ENCODE measurements at regions not wholly inside any gene's neighbourhood (a gene's known extent, or its start where the extent isn't known, plus 50 kb on each side); places are given as distances from the start of the nearest gene placed in this dataset.
A peak's percentile ranks its signal among the peaks of the same experiment; 100 is the strongest.

DNA sequence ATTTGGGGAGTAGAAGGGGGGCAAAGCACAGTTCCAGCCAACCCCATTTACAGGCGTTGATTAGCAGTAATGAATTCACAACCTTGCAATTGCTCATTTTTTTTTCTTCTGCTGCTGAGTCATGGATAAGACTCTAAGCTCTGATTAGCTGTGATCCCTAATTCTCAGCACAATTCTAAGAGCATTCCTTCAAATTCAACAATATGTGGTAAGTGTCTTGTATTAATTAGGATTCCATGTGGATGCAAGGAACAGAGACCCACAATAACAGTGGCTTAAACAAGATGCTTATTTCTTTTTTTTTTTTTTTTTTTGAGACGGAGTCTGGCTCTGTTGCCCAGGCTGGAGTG lies 133.4 kb downstream of the PALM2AKAP2 start:
- no peak for DNase-seq (ENCODE audit: low spot score)

DNA sequence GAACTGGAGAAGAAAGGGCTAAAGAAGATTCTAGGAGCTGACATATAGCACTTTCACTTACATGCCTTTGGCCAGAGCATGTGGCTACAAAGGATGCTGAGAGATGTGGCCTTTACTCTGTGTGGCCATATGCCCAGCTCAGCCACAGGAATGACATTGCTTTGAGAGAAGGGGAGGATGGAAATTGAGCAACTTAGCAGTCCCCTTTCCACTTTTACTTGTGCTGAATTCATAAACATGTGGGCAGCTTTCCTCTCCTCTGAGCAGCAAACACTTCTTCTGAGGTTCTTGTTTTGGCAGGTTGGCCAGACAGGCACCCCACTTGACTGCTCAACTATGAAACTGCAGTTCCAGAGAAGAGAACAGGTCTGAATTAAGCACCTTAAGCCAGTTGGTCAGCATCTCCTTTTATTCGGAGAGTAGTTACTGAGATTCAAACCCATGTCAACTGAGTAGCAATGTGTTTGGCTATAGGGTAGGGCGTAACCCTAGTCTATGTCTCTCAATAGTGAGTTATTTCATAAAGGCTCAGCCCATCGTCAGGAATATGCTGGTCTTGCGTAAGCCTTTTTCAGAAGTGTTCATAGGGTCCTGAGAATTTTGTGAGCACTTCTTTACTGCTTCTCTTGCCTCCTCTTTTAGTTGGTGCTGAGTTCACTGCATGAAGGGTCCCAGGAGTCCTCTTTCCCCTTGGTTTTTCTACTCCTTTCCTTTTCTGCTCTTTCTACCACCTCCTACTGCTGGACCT lies 134.5 kb downstream of the PALM2AKAP2 start:
- DNase-seq (ENCODE audit: low spot score): no peak

DNA sequence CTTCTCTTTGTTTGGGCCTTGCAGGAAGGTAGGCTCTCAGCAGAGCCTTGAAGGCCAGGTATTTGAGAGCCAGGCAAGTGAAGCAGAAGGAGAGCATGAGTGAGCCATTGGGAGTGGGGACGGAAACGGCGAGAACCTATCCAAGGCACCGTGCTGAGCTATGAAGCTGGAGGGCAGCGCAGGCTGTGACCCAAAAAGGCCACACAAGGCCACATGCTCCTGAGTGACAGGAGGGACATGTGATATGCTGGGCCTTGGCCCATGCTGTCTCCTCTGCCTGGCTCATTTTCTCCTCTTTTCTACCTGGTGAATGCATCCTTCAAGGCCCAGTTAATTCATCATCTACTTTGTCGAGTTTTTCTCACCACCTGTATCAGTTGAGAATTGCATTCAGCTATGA lies 136.3 kb downstream of the PALM2AKAP2 start:
- no peak for DNase-seq (ENCODE audit: low spot score)

DNA sequence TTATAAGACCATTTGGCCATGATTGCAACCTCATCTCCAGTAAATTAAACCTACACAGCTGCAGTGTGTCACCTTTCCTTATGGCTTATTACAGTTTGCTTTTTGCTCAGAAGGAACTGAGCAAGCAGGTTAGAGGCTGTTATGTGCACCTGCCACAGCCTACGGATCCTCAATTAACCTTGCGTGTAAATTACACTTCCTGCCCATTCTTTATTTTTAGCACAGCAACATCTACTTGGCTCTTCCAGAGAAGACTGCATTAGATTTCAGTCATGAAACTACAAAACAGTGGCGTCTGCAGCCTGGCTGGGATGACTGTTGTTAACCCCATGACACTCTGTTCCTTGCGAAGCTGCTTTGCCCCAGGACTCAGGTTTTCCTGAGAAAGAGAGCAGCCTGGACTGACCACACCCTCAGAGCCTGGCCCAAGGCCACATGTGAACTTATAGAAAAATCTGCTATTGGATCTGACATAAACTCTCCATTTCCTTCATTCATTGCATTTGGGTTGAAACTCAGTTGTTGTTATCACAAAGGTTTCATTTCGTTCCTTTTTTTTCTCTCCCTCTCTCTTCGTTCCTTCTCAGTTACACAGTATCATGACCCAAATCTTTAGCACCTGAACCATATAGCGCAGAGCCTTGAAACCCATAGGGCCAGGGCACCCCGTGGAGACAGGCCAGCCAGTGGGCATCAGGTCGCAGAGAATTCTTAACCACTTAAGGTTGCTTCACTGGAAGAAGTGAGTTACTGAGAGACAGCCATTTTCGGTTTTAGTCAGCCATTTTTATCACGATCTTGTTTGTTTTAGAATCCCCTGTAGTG lies 138.6 kb downstream of the PALM2AKAP2 start:
- no peak for DNase-seq (ENCODE audit: low spot score)

DNA sequence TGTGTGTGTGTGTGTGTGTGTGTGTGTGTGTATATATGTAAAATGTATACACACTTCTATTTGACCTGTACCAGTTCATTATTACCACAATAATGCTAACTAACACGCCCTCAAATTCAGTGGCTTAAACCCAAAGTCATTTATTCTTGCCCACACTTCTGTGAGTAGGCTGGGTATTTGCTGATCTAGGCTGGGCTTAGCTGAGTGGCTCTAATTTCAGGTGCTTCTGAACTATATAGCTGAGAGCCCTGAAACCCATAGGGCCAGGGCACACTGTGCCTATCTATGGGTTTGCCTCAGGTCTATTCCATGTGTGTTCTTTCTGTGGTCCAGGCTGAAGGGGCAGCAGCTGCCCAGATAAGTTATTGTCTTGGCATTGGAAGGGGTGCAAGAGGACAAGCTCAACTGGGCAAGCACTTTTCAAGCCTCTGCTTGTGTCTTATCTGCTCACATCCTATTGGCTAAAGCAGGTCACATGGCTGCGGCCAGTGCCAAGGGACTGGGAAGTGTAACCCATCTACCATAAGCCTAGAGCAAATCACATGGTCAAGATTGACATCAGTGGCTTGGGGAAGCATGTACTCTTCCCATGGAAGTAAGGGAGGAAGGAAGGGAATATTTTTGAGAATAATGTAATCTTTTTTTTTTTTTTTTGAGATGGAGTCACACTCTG lies 139.9 kb downstream of the PALM2AKAP2 start:
- no peak for DNase-seq (ENCODE audit: low spot score)

DNA sequence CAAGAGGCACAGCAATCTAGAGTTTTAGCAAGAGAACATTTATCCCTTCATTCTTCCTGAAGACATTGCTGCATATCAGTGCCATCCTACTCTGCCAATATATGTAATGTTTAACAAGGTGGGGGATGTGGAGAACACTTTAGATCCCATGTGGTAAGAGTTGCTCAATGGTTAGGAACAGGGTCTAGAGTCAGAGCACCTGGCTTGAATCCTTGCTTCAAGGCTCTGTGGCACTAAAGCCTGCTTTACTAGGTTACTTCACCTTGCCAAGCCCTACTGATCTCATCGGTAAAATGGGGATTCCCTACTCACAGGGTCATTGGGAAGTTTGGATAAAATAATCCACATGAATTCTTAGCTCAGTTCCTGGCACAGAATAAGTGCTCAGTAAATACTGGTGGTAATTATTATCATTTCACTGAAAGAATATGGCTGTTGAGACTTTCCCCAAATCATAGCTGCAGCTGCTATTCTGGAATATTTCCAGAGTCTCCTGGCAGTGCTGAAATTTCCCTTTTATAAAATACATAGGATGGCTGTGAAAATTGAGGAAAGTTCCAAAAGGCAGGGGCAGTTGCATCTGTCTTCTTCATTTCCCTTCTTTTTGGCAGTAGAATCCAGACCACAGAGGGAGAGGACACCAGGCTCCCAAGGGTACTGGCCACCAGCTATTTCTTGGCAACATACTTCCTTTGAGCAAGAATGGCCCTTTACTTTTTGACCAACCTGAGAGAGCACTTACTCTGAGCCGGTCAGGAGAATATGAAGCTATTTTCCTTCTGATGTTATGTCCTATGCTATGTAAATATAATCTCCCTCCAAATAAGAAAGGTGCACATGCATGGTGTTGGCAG lies 142.8 kb downstream of the PALM2AKAP2 start:
- no peak for DNase-seq (ENCODE audit: low spot score)

DNA sequence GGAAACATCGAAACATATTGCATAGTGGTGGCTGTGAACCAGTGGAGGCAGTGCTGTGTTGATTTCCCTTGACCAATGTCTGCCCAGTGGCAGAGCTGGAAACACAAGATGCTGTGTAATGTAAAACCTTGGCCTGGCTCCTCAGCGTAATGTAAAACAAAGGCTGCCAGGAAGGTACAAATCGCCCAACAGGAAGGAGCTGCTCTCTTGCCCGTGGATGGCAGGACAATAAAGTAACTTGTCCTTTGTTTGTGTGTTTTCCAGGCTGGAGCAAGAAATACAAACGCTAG lies 143.4 kb downstream of the PALM2AKAP2 start:
- DNase-seq (ENCODE audit: low spot score): peak; percentile 44

DNA sequence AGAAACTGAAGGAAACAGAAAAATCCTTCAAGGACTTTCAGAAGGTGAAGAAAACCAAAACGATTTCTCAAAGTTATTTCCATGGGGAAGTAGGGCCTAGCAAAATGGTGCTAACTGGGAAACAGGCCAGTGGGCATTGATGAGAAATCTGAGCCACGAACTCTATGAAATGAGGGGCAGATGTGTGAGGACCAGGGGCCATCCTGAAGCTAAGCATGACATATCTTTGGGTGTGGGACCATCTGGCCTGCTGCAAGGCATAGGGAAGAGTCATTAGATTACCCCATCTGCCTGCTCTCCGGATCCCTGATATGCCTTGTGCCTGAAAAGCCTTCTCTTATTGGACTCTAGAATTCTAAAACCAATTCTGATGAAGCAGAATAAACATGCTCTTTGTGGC lies 143.8 kb downstream of the PALM2AKAP2 start:
- DNase-seq (ENCODE audit: low spot score): no peak

DNA sequence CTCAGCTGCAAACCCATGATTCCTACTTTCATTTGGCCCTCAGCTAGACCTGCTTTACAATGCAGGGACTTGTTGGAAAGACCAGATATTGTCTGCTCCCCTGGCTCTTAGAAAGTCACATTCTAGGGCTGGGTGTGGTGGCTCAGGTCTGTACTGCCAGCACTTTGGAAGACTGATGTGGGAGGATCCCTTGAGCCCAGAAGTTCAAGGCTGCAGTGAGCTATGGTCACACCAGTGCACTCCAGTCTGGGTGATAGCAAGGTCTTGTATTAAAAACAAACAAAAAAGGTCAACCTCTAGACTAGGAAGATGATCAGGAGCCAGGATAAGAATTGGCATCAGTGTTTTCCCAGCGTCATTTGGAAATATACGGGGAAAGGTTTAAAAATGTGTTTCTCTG lies 145.8 kb downstream of the PALM2AKAP2 start:
- DNase-seq (ENCODE audit: low spot score): no peak

DNA sequence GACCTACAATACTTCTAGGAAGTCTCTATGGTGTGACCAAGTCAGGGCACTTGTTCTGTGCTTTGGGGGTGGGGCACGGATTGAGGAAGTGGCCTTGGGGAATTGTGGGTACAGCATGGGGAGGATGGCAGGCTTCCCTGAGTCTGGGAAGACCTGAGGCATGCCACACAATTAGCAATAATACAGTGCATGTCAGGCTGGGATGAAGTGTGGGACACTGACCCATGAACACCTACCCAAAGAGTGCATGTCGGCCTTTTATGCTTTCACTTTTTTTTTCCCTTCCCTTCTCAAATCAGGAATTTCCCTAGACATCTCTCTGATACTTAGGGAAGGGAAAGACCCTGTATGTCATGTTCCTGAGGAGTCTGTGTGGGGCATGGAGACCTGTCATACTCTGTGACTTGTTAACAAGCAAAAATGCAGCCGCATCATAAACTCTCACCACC lies 146.4 kb downstream of the PALM2AKAP2 start:
- DNase-seq (ENCODE audit: low spot score): no peak

DNA sequence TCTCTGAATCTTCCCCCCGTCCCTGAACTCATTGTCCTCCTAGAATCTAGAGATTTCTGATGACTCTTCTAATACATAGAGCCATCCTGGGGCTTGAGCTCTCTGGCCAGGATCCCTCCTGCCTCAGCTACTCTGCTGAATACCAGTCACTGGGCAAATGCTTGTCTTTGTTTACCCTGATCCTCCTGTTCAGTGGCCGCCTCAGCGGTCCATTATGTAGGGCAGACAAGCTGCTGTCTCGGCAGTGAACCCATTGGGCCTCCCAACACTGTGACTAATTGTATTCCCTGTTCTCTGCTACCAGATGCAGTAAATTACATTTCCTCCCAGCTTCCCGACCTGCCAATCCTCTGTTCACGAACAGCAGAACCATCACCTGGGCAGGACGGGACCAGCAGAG lies 151.6 kb downstream of the PALM2AKAP2 start:
- no peak for DNase-seq (ENCODE audit: low spot score)

DNA sequence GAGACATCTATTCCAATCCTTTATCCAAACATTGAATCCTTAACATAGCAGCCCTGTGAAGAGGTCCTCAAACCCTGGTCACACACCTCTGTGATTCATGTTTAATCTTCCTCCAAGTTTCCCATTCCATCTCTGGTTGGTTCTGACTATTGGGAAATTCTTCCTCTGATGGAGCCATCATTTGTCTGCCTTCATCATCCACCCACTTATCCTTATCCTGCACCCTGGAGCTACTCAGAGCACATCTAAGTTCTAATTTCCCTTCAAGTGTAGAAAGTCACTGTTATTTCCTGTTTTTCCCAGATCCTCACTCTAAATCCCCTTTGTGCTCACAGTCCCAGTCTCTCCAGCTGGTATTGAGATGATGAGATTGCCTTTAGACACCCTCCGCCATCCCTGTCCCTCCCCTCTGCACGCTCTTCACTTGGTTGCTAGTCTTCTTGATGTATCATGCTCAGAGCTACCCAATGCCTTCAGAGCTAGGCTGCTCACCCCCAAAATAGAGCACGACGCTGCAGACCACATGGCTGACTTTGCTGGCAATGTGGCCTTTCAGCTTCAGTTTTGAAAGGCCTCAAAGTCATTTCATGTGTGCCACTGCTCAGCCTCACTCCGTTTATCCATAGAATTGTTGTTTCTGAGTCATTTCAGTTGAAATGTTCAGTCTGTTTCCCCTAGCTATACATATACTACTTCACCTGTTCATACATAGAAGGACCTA lies 154.3 kb downstream of the PALM2AKAP2 start:
- DNase-seq (ENCODE audit: low spot score): no peak

DNA sequence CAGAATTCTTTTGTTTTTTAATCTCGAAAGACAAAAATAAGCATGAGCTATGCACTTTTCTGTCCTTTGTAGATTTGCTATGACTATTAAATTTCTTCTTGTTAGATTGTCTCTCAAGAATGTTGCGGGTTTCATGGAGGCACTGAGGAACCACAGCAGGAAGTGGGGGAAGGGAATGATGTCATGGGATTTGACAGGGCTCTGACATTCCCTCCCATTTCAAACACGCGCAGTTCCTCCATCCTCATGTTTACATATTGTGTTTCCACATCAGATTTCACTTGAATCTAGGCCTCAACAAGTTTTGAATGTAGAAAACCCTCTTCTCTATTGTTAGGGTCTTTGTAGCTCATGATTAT lies 154.8 kb downstream of the PALM2AKAP2 start:
- DNase-seq (ENCODE audit: low spot score): no peak

DNA sequence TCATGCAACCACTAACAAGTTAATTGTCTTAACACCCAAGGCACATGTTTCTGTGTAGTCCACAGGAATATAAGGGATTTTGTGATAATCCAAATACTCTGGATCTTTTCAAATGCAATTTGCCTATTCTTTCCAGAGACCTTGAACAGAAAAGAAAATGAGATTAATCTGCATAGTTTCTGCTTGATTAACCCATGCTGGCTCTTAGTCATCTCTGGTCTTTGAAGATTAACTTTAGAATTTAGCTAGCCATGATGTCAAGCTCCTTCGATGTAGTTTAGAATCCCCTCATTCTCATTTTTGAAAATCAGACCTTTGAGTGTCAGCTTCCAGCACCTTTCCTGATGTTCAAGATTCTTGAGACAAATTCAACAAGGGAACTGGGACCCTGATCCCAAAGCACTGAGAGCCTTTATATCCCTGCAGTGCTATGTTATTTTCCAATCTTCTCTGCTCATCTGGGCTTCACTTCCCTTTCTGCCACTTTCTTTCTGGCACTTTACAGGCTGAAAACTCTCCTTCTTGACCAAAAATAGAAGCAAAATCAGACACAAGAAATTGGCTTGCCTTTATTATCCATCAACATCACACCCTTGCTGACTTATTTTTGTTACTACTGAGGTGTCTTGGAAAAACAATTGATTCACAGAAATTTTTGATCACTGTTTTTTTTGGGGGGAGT lies 155.5 kb downstream of the PALM2AKAP2 start:
- no peak for DNase-seq (ENCODE audit: low spot score)

DNA sequence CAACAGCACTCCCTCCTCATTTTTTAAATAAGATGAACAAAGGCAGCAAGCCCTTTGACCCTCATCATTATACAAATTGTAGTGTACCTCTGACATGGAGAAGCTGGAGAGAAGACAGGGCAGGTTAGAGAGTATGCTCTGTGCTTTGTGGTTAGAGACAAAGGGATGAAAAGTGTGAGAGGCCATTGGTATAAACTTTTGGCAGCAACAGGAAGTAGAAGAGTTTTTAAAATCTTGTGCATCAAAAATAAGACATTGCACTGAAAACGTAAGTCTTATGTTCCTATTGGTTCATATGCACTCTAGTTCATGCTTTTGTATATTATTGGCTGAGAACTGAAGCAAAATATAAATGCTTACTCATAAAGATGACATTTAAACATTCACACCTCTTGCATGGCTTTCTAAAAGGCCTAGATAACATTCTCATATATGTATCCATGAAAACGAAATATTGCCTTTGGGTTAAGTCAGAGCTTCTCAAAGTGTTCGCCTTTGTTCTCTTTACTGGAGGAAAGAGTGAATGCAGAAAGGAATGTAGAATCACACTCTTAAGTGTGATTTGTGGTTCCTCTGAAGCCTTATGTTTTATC lies 158.0 kb downstream of the PALM2AKAP2 start:
- DNase-seq (ENCODE audit: low spot score): no peak

DNA sequence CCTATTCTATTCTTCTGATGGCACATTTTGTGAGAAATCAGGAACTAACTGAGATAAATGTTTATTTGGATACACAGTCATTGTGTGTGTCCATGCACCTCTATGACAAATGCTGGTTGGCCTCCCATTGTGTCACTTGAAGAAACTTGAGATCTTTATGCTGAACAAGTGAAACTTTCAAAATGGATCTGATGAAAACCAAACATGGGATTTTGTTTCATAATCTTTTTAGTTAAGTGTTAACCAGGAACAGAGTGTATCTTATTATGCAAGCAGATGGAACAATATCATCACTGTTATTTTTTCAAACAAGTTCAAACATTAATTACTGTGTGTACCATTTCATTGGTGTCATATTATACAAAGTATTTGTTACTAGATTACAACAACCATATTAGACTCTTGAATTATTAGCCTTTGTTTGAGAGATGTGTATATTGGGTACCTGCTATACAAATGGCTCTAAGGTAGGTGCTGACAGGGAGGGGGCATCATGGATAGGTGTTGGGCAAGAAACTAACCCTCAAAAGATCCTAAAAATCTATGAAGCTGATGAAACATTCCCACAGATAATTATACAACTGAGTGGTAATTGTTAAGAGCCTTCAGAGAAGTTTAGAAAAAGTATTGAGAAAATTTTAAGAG lies 159.8 kb downstream of the PALM2AKAP2 start:
- no peak for DNase-seq (ENCODE audit: low spot score)

DNA sequence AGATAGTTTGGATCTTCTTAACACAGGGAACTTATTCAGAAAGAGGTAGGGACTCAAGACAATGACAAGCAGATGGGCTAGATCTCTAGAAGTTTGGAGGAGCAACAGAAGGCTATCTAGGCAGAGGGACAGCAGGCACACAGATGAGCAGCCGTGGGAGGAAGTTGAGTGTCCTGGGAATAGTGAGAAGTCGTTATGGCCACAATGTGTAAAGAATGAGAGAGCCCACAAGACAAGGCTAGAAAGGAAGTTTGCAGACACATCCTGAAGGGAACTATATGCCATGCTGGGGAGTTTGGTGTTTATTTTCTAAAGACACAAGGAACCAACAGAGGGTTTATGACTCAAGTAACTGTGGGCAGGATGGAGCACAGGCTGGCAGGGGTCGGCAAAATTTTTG lies 160.6 kb downstream of the PALM2AKAP2 start:
- no peak for DNase-seq (ENCODE audit: low spot score)

DNA sequence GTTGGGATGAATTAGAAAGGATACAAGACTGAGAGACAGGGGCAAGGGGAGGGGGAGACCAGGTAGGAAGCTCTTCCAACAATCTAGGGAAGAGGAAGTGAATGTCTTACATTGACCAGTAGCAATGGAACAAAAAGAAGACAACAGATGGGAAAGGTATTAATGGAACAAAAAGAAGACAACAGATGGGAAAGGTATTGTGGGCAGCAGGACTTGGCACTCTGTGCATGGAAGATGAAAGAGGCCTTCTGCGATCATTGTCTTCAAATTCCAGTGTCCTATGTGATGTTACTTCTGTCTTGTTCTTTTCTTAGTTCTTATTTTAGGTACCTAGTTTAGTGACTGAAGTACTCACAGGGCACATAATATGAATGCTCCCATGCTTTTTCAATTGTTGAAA lies 161.8 kb downstream of the PALM2AKAP2 start:
- peak; percentile 59 for DNase-seq (ENCODE audit: low spot score)

DNA sequence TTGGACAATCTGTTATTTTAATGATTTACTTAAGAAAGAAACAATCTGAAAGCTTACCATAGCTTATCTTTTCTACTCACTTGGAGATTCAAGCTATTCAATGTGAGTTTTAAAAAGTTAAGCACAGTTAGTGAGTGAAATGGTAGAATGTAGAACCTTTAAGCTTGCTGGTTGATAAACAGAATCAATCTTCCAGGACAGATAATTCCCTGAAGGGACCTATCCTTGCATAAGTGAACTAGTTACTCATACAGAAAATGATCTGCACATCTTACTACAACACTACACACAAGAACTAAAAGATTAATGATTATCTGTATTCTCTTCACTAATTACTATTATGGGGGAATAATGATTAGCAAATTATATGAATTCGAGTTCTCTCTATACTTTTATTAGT lies 165.6 kb downstream of the PALM2AKAP2 start:
- no peak for DNase-seq (ENCODE audit: low spot score)

DNA sequence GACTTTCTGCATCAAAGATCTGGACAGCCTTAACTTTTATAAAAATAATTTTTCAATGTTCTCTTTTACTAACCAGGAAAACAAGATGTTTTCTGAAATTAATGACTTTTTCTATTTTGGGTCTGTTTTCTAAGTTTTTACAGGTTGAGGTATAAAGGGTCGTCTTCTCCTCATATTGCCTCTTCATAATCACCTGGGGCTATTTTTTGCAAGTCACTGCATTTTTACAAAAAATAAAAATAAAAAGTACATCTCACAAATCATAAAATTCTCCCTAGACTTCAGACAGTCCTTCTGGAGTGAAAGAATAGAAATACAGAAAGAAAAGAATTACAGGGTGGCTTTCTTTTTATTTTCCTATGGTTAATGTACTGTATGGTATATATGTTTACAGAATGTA lies 168.5 kb downstream of the PALM2AKAP2 start:
- DNase-seq (ENCODE audit: low spot score): no peak
